ENCODE measurements at regions not wholly inside any gene's neighbourhood (a gene's known extent, or its start where the extent isn't known, plus 50 kb on each side); places are given as distances from the start of the nearest gene placed in this dataset.

GRCh38 chr3:72102112-72102616 is 317.2 kb upstream of the PROK2 start:
- no peaks in the 10 kb centered on the region for H4K20me1 ChIP-seq (ENCODE audit: insufficient read depth)
- TF ChIP-seq MXI1 (IDR thresholded peaks at IDR 0.05; ENCODE audit: low read depth, low read length) (no peak), REST (IDR thresholded peaks at IDR 0.05; ENCODE audit: low read depth, low read length) (no peak), NRF1 (IDR thresholded peaks at IDR 0.05; ENCODE audit: low read depth, low read length) (no peak), RFX5 (IDR thresholded peaks at IDR 0.05; ENCODE audit: low read length) (no peak), RXRA (IDR thresholded peaks at IDR 0.05; ENCODE audit: borderline replicate concordance, low read depth) (no peak), NFIC (IDR thresholded peaks at IDR 0.05; ENCODE audit: borderline replicate concordance) (no peak), GABPA (IDR thresholded peaks at IDR 0.05; ENCODE audit: low read depth) (no peak), YY1 (IDR thresholded peaks at IDR 0.05; ENCODE audit: low read depth) (no peak), FOXJ3 (CRISPR knock-in tag; IDR thresholded peaks at IDR 0.05) (no peak), CHD2 (IDR thresholded peaks at IDR 0.05; ENCODE audit: low read length, partially characterized antibody) (no peak)
- no peaks in the 10 kb centered on the region for H3K9me3 ChIP-seq
- CTCF ChIA-PET, result interaction anchor here (1.6 kb wide), 1 partner anchor 11 kb away, joined by 5 read pairs; no protein-coding TSS in a partner anchor
- H3K9me2 ChIP-seq, result no peaks in the 10 kb centered on the region
- no peaks in the 10 kb centered on the region for H3K36me3 ChIP-seq (replicated peaks in 1 of 2; ENCODE audit: control insufficient read depth in 1 of 2, insufficient read depth in 2 of 2, low read length in 1 of 2)
- no peak overlapping the region for H3K4me2 ChIP-seq
- no peak overlapping the region for H3K9ac ChIP-seq
- POLR2A ChIA-PET, result interaction anchor here (1.3 kb wide), 1 partner anchor 50 kb away, joined by 3 read pairs; no protein-coding TSS in a partner anchor
- H3K27ac ChIP-seq (ENCODE audit: low read depth in 2 of 2, low read length in 1 of 2), result no peak overlapping the region
- H3F3A ChIP-seq (replicated peaks; ENCODE audit: insufficient read depth), result no peaks in the 10 kb centered on the region
- WGBS (ENCODE audit: low lambda C conversion rate), result 81% methylated on average over 5 of the region's 5 CpGs
- DNase-seq, result no peak
- H3K79me2 ChIP-seq (ENCODE audit: insufficient read depth), result no peaks in the 10 kb centered on the region
- no peak overlapping the region for H2AFZ ChIP-seq (ENCODE audit: low read depth)
- peaks cover 0 to 8% of the 10 kb centered on the region in 2 experiments; a peak in 1 of 4 replicates for H3K4me1 ChIP-seq (ENCODE audit: control insufficient read depth in 1 of 2, insufficient read depth in 2 of 2, low read depth in 1 of 2, low read length in 1 of 2)
- H3K4me3 ChIP-seq (ENCODE audit: low read depth in 2 of 2, low read length in 1 of 2), result no peak overlapping the region
- H3K27me3 ChIP-seq (ENCODE audit: insufficient read depth), result peaks cover 13% of the 10 kb centered on the region; the same call in 1 of the 2 replicates

GRCh38 chr3:72101494-72101893 is 316.5 kb upstream of the PROK2 start:
- 79% methylated on average over 6 of the region's 6 CpGs for WGBS (ENCODE audit: low lambda C conversion rate)
- Histone ChIP-seq H3K36me3 (replicated peaks in 1 of 2; ENCODE audit: control insufficient read depth in 1 of 2, insufficient read depth in 2 of 2, low read length in 1 of 2) (no peaks in the 10 kb centered on the region), H3K9me2 (no peaks in the 10 kb centered on the region), H3K4me1 (ENCODE audit: control insufficient read depth in 1 of 2, insufficient read depth in 2 of 2, low read depth in 1 of 2, low read length in 1 of 2) (peaks cover 0 to 8% of the 10 kb centered on the region in 2 experiments; a peak in 1 of 4 replicates), H3K9me3 (no peaks in the 10 kb centered on the region), H3K79me2 (ENCODE audit: insufficient read depth) (no peaks in the 10 kb centered on the region), H3K4me3 (ENCODE audit: low read depth in 2 of 2, low read length in 1 of 2) (no peak overlapping the region), H3K4me2 (no peak overlapping the region), H3F3A (replicated peaks; ENCODE audit: insufficient read depth) (no peaks in the 10 kb centered on the region), H3K9ac (no peak overlapping the region), H4K20me1 (ENCODE audit: insufficient read depth) (no peaks in the 10 kb centered on the region), H2AFZ (ENCODE audit: low read depth) (no peak overlapping the region), H3K27ac (ENCODE audit: low read depth in 2 of 2, low read length in 1 of 2) (no peak overlapping the region), H3K27me3 (ENCODE audit: insufficient read depth) (peaks cover 12% of the 10 kb centered on the region; the same call in 1 of the 2 replicates)
- CTCF ChIA-PET, result interaction anchor here (0.9 to 1.6 kb wide), 4 partner anchors 11 to 226 kb away, joined by 3 to 5 read pairs (median 4); no protein-coding TSS in a partner anchor
- POLR2A ChIA-PET, result no interaction called here
- no peak for TF ChIP-seq USF1 (IDR thresholded peaks at IDR 0.05; ENCODE audit: borderline replicate concordance, low read depth)
- TF ChIP-seq FOXM1 (IDR thresholded peaks at IDR 0.05; ENCODE audit: low read depth), result no peak
- no peak for TF ChIP-seq CHD2 (IDR thresholded peaks at IDR 0.05; ENCODE audit: low read length, partially characterized antibody)
- TF ChIP-seq RFX5 (IDR thresholded peaks at IDR 0.05; ENCODE audit: low read length), result no peak
- no peak for TF ChIP-seq ELF1 (IDR thresholded peaks at IDR 0.05)
- no peak for TF ChIP-seq IRF3 (IDR thresholded peaks at IDR 0.05; ENCODE audit: low read depth, low read length)
- TF ChIP-seq GATA2 (CRISPR knock-in tag; IDR thresholded peaks at IDR 0.05), result no peak
- no peak for TF ChIP-seq YY1 (IDR thresholded peaks at IDR 0.05; ENCODE audit: low read depth)
- no peak for TF ChIP-seq JUND (IDR thresholded peaks at IDR 0.05)
- TF ChIP-seq POLR2AphosphoS5 (IDR thresholded peaks at IDR 0.05; ENCODE audit: low read depth, low read length), result no peak
- no peak for TF ChIP-seq PBX3 (IDR thresholded peaks at IDR 0.05)
- no peak for TF ChIP-seq TEAD4 (IDR thresholded peaks at IDR 0.05; ENCODE audit: borderline replicate concordance, insufficient read depth)
- DNase-seq, result no peak
